ENCODE measurements at regions not wholly inside any gene's neighbourhood (a gene's known extent, or its start where the extent isn't known, plus 50 kb on each side); places are given as distances from the start of the nearest gene placed in this dataset.

- intact Hi-C loops (cut with DNase I; ENCODE audit: low total_unique reads) = no loop called here
- Histone ChIP-seq H3K4me3 (no peak overlapping the region), H3K4me1 (peaks cover 0 to 10% (median 6%) of the 10 kb centered on the region in 4 donors), H3K9me3 (peaks cover 0 to 12% (median 3%) of the 10 kb centered on the region in 3 donors), H3K36me3 (peaks cover 0 to 4% (median 0%) of the 10 kb centered on the region in 3 donors), H3K27ac (no peak overlapping the region), H3K27me3 (no peaks in the 10 kb centered on the region)
- TF ChIP-seq CTCF (IDR thresholded peaks at IDR 0.05) = no peak
- DNase-seq = no peak
Measured at GRCh38 chr3:43163895-43164493, 58.1 kb upstream of the POMGNT2 start.

- H3K36me3 ChIP-seq = peaks cover 0 to 4% (median 0%) of the 10 kb centered on the region in 3 donors
- peak in 1 of 2 experiments; percentile 28 for TF ChIP-seq CTCF (IDR thresholded peaks at IDR 0.05)
- peaks cover 0 to 10% (median 6%) of the 10 kb centered on the region in 4 donors for H3K4me1 ChIP-seq
- intact Hi-C loops (cut with DNase I; ENCODE audit: low total_unique reads) = no loop called here
- no peak overlapping the region for H3K27ac ChIP-seq
- no peaks in the 10 kb centered on the region for H3K27me3 ChIP-seq
- no peak overlapping the region for H3K4me3 ChIP-seq
- DNase-seq = no peak
- H3K9me3 ChIP-seq = peaks cover 0 to 12% (median 3%) of the 10 kb centered on the region in 3 donors
Measured at GRCh38 chr3:43162230-43163084, 56.6 kb upstream of the POMGNT2 start.

- TF ChIP-seq CTCF (IDR thresholded peaks at IDR 0.05) = no peak
- Histone ChIP-seq H3K27ac (no peak overlapping the region), H3K27me3 (no peaks in the 10 kb centered on the region), H3K36me3 (peaks cover 0 to 4% (median 0%) of the 10 kb centered on the region in 3 donors), H3K4me1 (peaks cover 0 to 10% (median 6%) of the 10 kb centered on the region in 4 donors), H3K4me3 (no peak overlapping the region), H3K9me3 (peaks cover 0 to 9% (median 3%) of the 10 kb centered on the region in 3 donors)
- intact Hi-C loops (cut with DNase I; ENCODE audit: low total_unique reads) = no loop called here
- no peak for DNase-seq
Measured at GRCh38 chr3:43161684-43162229, 55.9 kb upstream of the POMGNT2 start.

GRCh38 chr3:43160664-43161063 is 54.8 kb upstream of the POMGNT2 start:
- peaks cover 0 to 10% (median 6%) of the 10 kb centered on the region in 4 donors for H3K4me1 ChIP-seq
- H3K9me3 ChIP-seq = no peaks in the 10 kb centered on the region
- DNase-seq = no peak
- TF ChIP-seq CTCF (IDR thresholded peaks at IDR 0.05) = no peak
- H3K36me3 ChIP-seq = no peaks in the 10 kb centered on the region
- intact Hi-C loops (cut with DNase I; ENCODE audit: low total_unique reads) = no loop called here
- no peak overlapping the region for H3K27ac ChIP-seq
- H3K4me3 ChIP-seq = no peak overlapping the region
- no peaks in the 10 kb centered on the region for H3K27me3 ChIP-seq

GRCh38 chr3:43159876-43160255 is 54.0 kb upstream of the POMGNT2 start:
- Histone ChIP-seq H3K4me1 (peaks cover 0 to 10% (median 6%) of the 10 kb centered on the region in 4 donors), H3K27ac (no peak overlapping the region), H3K4me3 (no peak overlapping the region), H3K9me3 (no peaks in the 10 kb centered on the region), H3K36me3 (no peaks in the 10 kb centered on the region), H3K27me3 (no peaks in the 10 kb centered on the region)
- no peak for DNase-seq
- TF ChIP-seq CTCF (IDR thresholded peaks at IDR 0.05) = no peak
- intact Hi-C loops (cut with DNase I; ENCODE audit: low total_unique reads) = loop anchor here (5.0 kb wide), 1 partner anchor 198 kb away; no protein-coding TSS in a partner anchor
